ENCODE measurements at regions not wholly inside any gene's neighbourhood (a gene's known extent, or its start where the extent isn't known, plus 50 kb on each side); places are given as distances from the start of the nearest gene placed in this dataset.
"Not testable (repeated sequence)": the region's sequence is repeated elsewhere in the genome, so short reads cannot be mapped to it uniquely, and the experiment has no call there.

DNA sequence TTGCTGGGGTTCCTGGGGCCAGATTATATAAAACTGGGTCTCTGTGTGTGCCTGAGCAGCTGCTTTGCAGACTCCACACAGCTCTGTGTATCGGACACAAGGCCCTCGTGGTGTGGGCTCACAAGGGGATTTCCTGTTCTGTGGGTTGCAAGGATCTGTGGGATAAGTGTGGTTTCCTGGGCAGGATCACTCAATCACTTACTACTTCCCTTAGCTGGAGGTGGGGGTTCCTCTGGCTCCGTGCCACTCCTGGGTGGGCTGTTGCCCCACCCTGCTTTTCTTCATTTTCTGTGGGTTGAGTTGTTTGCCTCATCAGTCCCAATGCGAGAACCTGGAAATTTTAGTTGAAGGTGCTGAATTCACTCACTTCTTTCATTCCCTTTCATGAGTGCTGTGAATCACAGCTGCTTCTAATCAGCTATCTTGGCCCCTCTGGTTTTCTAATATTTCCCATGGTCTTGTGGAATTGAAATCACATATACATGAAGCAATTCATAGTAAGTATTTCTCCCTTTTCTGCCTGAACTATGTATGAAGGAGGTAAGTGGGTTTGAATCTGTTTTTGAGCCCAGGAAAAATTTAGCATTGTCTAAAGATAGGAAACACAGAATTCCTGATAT, 196.3 kb downstream of the DCDC2C start:
- DNase-seq, result no peak

DNA sequence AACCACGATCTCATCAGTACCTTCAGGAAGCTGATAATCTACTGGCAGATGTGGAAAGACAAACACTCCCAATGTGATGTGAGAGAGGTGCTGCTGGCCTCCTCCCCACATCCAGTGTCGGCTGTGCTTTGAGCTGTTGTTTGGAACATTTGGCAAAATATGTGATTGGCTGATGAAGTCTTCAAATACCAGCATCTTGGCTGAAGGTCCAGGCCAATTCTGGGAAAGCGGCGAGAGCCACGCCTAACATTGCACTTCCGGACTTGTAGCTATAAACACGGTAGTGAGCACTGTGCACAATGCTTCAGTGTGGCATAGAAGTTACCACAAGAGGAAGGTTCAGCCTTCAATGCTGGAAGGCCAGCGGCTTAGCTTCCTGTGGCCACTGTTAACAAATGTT, 198.8 kb downstream of the DCDC2C start:
- DNase-seq, result no peak

DNA sequence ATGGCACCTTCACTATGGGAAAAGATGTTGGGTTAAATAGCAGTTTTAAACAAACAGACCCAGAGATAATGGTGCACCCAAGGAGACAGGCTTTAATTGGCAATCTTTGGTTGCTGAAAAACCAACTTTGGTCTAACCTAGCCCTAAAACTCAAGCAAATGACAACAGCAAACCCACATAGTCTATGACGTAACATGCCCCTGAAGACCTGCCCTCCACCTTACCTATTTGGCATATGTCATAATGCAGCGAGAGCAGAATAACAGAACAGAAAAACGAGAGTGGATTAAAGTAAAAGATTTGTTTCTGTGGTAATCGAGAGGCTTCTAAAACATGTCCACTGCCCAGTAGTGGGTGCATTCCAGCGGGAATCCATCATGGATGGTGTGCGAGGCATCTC, 200.7 kb downstream of the DCDC2C start:
- no peak for DNase-seq

DNA sequence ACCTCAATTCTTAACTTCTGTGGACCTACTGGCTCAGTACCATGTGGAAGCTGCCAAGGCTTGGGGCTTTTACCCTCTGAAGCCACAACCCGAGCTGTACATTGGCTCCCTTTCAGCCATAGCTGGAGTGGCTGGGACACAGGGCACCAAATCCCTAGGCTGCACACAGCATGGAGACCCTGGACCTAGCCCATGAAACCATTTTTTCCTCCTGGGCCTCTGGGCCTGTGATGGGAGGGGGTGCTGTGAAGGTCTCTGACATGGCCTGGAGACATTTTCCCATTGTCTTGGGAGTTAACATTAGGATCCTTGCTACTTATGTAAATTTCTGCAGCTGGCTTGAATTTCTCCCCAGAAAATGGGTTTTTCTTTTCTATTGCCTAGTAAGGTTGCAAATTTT, 205.1 kb downstream of the DCDC2C start:
- DNase-seq, result not testable (repeated sequence)

DNA sequence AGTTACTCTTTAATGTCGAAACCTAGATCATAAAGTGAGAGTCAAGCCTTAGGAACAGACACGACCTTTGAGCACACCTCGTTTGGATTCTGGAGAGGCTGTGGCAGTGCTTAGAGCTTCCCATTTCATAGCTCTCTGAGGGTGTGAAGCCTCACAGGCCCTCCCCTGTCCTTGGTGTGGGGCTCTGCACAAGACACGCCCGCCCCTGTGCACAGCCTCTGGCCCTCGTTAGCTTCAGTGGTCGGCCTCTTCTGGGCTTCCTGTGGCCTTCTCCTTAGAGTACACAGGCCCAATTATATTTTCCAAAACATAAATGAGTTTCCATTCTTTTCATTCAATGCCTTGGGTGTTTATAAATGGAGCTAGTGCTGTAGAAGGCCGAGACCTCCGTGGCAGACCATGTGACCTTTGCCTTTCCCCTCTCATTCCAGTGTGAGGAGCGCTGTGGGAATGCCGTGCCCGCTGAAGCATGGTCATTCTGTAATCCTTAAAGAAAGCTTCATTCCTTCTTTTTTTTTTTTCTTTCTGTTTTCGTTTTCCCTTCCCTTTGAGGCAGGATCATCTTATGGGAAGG, 208.6 kb downstream of the DCDC2C start:
- no peak for DNase-seq

DNA sequence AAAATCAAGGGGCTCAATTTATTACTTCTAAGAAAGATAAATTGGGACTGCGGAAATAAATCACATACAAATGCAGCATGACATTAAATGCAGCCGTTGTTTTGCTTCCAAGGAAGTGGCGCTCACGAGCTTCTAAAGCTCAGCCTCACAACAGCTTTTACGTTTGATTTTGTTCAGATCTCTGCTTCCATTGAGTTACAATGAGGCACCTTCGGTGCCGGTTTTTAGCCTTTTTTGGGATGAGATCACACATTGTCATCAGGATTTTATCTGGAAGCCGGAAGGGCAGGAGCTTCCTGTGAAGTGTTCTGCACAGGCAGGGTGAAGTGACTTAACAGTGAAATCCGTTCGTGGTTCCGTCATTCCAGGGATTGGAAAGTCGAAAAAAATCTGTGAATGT, 209.8 kb downstream of the DCDC2C start:
- no peak for DNase-seq

DNA sequence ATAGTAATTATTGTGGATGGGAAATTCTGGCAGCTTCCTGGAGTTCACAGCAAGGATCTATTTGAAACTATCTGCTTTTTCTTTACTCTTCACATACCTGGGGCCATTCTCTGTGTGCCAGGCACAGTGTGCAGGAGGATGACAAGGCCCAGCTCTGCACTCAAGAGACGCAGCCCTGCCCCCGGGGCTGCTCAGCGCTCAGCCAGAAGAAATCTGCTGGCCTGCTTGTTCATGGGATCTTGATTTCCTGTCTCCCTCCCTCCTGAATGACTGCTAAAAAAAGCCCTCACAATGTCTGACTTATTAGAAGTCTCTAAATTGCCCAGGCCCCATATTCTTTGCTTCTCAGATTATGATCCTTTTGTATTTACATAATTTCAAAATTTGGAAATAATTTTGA, 210.9 kb downstream of the DCDC2C start:
- no peak for DNase-seq

DNA sequence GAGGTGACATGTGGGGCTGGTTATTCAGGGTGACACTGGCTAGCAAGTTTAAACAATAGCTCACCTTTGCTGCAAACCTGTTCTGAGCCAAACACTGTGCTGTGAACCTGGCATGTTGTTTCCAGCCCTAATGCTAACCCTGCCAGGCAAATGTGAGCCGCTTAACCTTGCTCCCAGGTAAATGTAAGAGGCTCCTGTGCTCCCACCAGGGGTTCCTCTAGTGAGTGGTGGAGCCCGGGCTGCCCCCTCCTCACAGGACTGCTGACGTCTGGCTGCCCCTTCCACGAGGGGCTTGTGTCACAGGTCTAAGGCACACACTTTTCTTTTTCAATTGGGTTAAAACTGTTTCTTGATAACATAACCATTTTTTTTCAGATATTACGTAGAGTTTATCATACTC, 223.7 kb downstream of the DCDC2C start:
- DNase-seq, result no peak

DNA sequence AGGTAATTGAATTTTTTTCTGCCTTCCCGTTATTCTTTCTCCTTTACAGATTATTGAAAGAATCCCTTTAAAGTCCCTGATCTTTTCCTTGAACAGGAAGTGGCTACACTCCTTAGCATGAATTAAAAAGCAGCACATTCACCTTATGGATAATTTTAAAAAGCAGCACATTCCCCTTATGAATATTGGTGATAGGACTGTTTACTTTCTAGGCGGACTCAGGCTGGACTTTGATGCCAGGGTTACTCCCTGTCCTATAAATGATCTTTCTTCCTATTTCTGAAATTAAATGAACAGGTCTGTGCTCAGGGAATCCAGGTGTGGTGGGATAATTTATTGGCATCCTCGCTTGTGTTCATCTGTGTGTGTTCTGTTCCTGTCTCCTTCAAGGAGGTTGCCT, 226.0 kb downstream of the DCDC2C start:
- DNase-seq, result no peak

DNA sequence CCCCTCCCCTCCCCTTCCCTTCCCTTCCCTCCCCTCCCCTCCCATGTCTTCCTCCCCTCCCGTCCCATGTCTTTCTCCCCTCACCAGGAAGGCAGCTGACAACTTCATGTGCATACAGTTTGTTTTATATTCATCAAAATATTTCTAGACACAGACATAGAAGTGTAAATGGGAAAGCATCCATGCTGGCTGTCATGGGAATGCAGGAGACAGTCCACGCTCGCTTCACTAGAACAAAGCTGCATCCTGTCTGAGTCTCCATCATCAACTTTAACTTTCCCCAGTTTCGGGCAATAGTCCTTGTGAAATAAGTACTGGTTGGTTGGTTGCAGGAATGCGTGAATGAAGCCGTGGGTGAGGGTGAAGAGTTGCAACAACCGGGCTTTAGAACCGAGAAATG, 226.9 kb downstream of the DCDC2C start:
- DNase-seq, result no peak

DNA sequence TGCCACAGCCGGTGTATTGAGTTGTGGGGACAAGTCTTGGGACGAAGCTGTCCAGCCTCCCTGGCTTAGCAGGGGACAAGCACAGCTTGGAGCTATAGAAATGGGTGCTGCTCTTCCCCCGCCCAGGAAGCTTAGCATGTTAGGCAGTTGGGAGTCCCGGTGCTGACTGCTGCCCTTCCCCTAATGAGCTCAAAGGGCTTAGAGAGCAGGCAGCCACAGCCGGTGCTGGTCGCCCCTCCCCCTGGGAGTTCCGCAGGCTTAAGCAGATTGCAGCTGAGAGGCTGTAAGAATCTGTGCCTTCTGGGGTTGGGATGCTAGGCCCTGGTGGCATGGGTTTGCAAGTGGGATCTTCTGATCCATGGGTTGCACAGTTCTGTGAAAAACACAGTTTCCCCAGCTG, 237.3 kb downstream of the DCDC2C start:
- DNase-seq, result peak; percentile 81

DNA sequence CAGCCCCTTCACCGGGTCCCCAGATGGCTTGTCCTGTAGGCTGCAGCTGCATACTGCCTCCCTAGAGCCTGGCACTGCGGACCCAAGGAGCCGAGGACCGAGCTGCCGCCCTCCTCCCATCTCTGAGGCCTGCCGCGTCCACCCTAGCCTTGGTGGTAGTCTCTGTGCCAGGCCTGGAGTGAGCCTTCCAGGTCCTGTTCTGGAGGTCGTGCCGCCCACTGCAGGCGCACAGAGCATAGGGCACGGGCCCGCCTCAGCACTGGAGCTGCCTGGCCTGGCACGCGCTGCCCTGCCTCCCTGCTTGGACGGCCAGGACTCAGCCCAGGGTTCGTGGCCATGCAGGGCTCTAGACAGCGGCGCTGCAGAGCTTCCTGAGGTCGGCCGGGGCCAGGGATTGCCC, 239.5 kb downstream of the DCDC2C start:
- no peak for DNase-seq

DNA sequence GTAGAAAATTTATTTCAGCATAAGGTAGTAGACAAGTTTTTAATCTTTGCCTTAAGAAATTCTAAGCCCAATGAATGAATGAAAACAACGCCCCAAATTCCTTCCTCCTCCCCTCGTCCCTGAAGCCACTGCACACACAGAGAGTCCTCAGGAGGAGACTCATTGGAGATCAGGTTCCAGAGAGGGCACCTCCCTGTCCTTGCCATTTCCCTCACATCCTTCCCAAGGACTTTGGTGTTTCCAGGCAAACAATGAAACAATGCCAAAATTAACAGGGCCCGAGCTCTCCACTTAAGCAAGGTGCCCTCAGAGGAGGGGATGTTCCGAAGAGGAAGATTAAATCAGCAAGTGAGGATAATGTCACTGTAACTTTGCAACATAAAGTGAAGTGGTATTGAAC, 240.7 kb downstream of the DCDC2C start:
- DNase-seq, result no peak

DNA sequence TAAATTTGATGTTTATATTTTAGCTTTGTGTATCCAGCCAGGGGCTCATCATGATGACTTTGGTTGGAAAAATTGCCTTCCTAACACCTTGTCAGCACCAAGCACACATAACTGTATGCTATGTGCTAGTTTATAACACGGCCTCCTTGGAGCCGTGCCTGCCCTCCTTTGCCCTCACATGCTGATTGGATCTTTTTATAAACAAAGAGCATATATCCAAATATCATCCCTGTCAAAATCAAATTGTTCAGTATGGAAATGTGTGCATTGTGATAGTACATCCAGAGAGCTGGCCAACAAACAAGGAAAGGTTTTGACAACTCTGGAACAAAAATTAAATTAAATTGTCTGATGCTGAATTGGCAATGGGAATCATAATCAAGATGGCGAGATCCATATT, 241.5 kb downstream of the DCDC2C start:
- no peak for DNase-seq

DNA sequence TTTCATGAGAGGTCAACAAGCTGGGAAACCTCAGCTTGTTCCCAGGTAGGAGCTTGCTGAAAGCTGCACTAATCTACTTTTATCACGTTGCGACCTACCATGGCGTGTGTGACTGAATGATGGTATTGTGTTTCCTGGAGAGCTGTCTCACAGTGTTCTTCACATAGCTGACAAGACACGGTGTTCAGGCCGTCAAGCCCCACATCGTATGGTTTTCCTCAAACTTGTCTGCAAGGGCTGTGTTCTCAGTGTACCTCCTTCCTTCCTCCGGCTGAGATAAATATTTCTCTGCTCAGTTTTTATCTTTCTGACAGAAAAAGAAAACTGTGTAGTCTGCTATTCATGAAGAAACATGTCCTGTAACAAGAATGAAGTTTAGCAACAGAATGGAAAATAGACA, 244.8 kb downstream of the DCDC2C start:
- DNase-seq, result no peak

DNA sequence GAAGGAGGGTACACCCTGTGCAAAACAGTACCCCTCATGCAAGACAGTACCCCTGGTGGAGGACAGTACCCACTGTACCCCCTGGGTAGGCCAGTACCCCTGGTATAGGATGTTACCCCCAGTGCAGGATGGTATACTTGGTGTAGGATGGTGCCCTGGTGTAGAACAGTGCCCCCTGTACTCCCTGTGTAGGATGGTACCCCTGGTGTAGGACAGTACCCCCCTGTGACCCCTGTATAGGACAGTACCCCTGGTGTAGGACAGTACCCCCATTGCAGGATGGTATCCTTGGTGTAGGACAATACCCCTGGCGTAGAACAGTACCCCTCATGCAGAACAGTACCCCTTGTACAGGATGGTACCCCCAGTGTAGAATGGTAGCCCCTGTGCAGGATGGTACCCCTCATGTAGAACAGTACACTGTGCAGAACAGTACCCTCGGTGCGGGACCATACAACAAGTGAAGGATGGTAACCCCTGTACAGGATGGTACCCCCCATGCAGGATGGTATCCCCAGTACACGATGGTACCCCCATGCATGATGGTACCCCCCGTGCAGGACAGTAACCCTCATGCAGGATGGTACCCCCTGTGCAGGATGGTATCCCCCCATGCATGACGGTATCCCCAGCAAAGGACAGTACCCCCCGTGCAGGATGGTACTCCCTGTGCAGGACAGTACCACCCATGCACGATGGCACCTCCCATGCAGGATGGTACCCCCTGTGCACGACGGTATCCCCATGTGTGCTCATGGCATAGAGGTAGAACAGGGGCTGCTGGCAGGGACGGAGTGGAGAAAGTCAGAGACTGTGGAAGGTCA, 248.0 kb downstream of the DCDC2C start:
- no peak for DNase-seq

DNA sequence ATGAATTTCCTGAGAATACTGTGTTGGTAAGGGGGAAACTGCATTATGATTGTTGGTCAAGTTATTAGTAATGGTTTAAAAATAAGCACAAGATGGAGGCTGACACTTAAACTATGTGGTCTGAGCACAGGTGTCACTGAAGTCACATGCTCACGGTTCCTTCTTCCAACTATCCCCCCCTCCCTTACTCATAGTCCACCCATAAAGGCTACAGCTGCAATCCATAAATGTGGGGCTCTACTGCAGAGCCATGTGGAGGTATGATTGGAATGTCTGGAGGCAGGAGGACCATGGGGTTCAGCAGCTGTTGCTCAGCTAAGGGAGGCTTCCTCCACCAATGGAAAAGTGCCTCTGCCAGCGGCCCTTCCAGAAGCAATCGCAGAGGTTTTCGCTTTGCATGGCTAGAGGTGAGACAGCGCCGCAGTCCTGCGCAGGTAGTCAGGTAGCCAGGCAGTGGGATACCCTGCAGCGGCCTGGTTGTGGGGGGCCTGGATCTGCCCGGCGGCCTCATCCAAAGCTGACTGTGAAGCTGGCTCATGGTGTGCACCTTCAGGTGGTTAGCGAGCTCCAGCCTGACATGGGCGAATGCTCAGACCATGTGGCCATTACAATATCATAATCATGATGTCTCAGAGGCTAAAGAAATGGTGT, 249.6 kb downstream of the DCDC2C start:
- DNase-seq, result no peak

DNA sequence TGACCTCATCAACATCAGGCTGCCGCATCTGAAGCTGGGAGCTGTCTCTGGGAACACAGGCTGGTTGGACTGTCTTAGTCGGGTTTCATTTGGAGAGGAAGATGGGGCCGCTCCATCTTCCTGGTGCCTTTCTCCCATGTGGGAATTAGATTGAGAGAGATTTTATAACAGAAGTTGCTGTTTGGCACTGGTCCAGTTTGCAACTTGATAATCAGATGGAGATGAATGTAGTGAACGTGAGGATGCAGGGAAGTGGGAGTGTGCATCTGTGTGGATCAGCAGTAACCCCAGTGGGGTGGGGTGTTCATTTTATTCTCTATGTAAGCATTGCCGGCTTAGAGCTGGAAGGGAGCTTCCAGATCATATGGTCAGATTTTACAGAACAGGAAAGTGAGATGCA, 250.9 kb downstream of the DCDC2C start:
- DNase-seq, result peak; percentile 53

DNA sequence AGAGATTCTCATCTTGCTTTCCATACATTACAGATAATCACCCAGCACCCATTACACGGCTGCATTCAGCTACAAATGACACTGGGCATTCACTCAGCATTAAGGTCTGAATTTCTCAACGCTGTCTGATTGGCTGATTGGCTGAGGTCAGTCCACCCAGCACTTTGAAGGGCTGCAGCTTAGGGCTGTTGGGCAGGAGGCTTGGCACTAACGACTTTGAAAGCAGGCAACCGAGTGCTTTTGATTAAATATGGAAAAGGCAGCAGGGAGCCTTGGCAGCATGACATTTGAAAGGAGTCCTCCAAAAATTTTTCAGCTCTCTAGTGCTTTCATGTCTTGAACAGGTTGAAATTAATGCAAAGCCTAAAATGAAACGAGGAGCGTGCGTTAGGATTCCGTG, 253.0 kb downstream of the DCDC2C start:
- DNase-seq, result no peak

DNA sequence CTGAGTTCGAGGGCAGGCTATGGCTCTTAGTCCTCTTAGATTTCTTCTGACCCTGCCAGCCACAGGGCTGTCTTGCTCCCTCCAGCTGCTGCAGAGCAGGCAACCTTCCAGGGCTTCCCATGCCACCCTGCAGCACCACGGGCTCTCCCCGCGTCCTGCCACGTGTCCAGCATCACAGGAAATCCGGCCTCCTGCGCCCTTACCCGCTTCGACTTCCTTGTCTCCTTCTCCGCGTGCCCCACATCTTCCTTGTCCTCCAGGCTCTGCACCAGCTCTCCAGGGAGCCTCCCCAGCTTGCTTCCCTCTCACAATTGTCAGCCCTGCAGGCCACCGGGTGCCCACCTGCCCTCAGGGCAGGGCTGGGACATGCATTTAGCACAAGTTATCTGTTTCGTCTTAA, 253.5 kb downstream of the DCDC2C start:
- DNase-seq, result no peak

DNA sequence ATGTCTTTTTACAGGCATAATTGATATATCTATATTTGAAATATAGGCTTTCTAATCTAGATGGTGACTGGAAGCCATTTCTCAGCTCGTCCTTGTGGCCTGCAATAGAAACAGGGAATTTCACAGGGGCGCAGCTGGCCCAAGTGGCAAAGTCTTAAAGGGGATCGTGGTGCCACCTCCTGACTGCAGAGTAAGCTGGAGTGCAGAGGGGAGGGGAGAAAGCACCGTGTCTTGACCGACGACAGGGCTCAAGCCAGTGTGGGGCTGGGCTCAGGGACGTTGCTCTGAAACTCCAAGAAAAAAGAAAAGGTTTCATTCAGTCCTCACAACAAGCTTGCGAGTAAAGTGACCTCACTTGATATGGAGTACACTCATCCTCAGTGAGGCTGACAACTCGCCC, 255.1 kb downstream of the DCDC2C start:
- DNase-seq, result no peak

DNA sequence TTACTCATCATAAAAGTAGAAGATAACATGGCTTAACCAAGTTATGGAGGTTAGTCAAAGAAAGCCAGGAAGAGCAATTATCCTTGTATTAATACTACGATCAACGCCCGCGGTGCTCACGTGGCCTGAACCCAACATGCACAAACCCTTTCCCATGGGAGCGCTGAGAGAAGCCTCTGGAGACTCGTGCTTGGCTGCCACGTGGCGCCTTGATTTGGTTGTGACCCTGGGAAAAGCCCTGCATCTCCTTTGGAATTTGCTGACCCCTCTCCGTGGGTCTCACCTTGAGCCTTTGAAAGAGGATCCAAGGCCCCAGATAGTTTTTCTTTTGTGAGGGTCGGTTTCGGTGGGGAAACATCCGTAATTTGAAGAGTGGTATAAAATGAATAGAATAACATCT, 255.6 kb downstream of the DCDC2C start:
- DNase-seq, result no peak

DNA sequence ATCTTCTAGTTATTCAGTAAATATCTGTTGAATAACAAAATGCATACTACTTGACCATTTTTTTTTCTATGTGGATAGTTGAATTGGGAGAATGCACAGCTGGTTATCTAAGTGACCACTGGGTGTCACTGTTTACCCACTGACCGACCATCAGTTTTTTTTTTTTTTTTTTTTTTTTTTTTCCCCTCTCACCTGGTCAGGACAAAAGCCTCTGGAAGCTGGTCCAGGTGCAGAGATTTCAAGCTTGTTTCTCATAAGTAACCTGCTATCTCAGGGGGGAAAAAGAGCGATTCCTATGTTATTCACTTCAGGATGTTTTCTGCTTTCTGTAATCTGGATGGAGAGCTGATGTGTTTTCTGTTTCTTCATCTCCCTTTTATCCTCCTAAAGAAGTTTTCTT, 256.0 kb downstream of the DCDC2C start:
- DNase-seq, result peak; percentile 4

DNA sequence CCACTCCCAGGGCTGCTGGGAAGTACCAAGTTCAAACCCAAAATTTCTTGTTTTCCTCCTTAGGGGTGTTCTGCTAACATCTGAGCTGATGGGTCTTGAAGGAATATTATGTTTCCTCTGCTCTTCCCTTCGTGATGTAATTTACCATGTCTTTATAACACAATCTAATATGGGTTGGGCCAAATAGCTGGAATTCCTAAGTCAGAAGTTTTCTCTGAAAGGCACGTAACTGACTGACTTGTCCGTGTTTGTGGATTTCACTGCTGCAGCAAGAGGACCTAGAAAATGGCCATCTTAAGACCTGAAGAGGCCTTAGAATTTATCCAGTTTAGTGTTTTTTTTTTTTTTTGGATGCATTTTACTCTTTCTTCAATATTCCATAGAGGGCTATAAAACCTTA, 256.7 kb downstream of the DCDC2C start:
- no peak for DNase-seq
